ENCODE measurements at regions not wholly inside any gene's neighbourhood (a gene's known extent, or its start where the extent isn't known, plus 50 kb on each side); places are given as distances from the start of the nearest gene placed in this dataset.
A peak's percentile ranks its signal among the peaks of the same experiment; 100 is the strongest.
"Not testable (repeated sequence)": the region's sequence is repeated elsewhere in the genome, so short reads cannot be mapped to it uniquely, and the experiment has no call there.

DNA sequence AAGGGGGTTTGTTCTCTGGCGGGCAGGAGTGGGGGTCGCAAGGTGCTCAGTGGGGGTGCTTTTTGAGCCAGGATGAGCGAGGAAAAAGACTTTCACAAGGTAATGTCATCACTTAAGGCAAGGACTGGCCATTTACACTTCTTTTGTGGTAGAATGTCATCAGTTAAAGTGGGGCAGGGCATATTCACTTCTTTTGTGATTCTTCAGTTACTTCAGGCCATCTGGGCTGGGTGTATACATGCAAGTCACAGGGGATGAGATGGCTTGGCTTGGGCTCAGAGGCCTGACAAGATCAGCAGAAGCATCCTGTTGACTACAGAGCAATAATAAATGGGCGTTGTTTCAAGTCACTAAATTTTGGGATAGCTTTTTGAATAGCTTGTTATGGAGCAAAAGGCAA lies 586.4 kb upstream of the MBL2 start:
- DNase-seq (ENCODE audit: low read depth in 4 of 4, low spot score in 2 of 4), result not testable (repeated sequence)

DNA sequence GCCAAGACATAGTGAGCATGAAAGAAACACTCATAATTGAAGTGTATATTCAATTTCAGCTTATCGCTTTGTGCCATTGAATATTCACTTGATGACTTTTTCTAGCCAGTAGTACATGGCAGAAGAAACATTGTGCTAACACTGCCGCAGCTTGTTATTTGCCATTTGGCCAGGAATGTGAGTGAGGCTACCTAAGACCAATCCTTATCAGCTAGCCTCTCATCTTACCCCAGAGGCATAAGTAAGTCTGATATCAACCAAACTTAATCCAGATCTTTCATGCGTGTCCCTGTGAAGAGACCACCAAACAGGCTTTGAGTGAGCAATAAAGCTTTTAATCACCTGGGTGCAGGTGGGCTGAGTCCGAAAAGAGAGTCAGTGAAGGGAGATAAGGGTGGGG lies 586.0 kb upstream of the MBL2 start:
- DNase-seq (ENCODE audit: low read depth in 4 of 4, low spot score in 2 of 4), result no peak

DNA sequence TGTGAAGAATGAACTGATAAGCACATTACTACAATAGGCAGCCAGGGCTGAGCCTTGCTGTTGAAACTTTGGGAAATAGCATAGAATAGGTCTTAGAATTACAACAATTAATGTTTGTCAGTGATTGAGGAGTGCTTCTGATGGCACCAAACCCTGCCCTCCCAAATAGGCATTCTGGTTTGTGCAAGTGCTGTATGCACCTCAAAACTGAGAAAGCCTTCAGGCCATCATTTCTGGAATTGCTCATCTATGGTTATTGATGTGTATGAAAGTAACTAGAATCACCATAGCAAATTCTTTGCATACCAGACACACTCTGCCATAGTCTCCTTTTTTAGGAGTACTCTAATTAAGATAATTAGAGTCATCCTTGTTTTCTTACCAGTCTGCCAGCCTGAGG lies 585.0 kb upstream of the MBL2 start:
- DNase-seq (ENCODE audit: low read depth in 4 of 4, low spot score in 2 of 4), result no peak

DNA sequence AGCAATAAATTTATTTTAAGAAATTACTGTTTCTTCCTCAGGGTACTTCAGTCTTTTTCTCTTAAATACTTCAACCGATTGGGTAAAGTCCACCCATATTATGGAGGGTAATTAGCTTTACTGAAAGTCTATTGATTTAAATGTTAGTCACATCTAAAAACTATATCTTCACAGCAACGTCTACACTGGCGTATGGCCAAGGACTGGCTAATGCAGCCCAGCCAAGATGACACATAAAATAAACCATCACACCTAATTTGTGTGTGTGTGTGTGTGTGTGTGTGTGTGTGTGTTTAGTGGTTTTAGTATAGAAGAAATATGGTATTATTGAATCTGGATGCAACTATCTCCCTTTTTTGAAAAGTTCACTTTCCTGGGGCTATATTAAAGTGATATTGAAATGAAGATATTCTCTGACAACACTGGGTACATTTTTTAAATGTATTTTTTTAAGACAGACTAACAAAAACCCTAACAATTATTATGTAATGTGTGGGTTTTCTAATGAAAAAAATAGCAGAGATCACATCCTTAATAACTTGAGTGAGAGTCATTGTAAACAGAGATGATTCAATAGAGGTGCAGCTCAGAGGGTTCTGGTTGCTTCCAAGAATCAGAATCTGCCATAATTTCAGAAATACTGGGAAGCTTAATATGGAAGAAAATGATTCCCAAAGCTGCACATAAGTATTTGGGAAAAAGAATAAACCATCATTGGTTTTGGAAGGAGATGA lies 584.2 kb upstream of the MBL2 start:
- no peak for DNase-seq (ENCODE audit: low read depth in 4 of 4, low spot score in 2 of 4)

DNA sequence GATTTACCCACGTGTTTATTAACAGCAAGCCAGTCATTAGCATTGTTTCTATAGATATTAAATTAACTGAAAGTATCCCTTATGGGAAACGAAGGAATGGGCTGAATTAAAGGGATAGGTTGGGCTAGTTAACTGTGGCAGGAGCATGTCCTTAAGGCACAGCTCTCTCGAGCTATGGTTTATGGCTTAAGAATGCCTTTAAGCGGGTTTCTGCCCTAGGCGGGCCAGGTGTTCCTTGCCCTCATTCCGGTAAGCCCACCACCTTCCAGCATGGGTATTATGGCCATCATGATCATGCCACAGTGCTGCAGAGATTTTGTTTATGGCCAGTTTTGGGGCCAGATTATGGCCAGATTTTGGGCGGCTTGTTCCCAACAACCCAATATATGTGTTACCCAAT lies 569.9 kb upstream of the MBL2 start:
- not testable (repeated sequence) for DNase-seq (ENCODE audit: low read depth in 4 of 4, low spot score in 2 of 4)

DNA sequence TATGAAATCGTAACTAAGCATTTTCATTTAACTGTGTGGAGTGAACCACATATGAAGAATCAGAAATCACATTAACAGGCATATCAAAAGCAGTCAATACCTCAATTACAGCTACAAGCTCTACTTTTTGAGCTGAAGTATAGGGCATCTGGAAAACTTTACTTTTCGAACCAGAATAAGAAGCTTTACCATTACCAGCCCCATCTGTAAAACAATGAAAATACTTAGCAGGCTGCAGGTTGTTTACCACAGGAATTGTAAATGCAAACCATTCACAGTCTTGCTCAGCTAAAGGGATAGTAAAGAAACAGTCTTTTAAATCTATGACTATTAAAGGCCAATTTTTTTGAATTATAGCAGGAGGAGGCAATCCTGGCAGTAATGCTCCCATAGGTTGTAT lies 565.6 kb upstream of the MBL2 start:
- not testable (repeated sequence) for DNase-seq (ENCODE audit: low read depth in 4 of 4, low spot score in 2 of 4)

DNA sequence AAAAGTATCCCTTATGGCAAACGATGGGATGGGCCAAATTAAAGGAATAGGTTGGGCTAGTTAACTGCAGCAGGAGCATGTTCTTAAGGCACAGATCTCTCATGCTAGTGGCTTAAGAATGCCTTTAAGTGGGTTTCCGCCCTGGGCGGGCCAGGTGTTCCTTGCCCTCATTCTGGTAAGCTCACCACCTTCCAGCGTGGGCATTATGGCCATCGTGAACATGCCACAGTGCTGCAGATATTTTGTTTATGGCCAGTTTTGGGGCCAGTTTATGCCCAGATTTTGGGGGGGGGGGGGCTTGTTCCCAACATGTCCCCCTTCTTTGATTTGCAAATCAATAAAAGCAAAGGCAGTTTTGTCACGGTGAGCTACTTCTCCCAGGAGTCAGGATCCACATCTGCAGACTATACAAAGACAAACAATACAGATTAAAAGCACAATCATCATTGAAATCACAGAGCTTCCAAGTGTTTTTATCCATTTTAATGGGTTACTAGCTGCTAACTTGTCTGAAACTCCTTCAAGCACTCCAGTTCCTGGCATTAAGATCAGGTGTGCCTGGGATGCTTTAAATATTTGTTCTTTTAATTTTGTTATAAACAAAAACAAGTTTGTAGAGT lies 563.3 kb upstream of the MBL2 start:
- DNase-seq (ENCODE audit: low read depth in 4 of 4, low spot score in 2 of 4), result not testable (repeated sequence)

DNA sequence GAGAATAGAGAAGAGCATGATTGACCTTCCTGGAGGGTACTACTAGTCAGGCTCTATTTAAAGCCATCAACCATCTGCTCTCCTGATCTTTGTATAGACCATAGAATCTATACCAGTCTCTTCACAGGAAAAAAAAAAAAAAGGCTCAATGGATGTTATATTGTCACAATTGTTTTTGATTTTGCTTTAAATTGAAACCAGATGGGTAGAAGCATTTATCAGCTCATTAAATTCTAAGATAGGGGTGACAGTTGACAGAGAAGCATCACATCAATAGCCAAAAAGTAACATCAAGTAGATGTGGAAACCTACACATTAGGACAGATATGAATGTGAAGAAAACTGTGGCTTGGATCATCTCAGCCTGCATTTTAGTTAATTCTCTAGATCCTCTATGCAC lies 558.9 kb upstream of the MBL2 start:
- no peak for DNase-seq (ENCODE audit: low read depth in 4 of 4, low spot score in 2 of 4)

DNA sequence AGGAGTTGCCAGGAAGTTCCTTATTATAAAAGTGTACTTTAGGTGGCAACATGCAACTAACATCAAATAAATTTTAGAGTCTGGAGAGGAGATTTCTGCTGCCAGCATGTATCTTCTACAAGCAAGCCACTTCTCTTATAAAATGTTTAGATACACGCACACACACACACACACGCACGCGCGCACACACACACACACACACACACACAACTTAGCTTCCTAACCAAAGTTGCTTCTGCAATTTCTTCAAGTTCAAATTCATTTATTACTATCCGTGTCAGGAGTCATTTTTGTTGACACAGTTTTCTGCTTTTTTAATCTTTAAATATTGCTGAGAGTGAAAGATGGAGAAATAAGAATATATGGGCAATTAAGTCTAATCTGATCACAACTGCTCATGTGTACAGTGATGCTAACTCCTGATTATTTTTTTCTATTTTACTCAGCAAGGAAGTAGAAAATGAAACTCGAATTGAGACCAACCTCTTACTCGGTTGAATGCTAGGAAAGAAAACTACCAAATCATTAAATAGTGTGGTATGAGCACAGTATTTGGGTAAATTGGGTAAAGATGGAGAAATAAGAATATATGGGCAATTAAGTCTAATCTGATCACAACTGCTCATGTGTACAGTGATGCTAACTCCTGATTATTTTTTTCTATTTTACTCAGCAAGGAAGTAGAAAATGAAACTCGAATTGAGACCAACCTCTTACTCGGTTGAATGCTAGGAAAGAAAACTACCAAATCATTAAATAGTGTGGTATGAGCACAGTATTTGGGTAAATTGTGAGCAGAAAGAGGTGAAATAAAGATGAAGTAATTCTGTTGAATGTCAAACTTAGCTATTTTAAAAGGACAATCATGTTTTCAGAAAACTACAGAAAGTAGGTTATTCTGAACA lies 554.1 kb upstream of the MBL2 start:
- not testable (repeated sequence) for DNase-seq (ENCODE audit: low read depth in 4 of 4, low spot score in 2 of 4)

DNA sequence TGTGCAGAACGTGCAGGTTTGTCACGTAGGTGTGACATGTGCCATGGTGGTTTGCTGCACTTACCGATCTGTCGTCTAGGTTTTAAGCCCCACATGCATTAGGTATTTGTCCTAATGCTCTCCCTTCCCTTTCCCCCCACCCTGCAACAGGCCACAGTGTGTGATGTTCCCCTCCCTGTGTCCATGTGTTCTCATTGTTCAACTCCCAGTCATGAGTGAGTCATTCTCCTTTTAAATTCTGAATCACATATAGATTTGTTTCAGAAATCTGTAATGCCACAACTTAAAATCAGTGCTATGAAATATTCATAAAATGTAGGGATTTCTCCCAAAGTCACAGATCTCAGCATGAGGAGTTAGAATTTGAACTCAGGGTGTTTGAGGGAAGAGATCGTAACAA lies 552.5 kb upstream of the MBL2 start:
- DNase-seq (ENCODE audit: low read depth in 4 of 4, low spot score in 2 of 4), result no peak

DNA sequence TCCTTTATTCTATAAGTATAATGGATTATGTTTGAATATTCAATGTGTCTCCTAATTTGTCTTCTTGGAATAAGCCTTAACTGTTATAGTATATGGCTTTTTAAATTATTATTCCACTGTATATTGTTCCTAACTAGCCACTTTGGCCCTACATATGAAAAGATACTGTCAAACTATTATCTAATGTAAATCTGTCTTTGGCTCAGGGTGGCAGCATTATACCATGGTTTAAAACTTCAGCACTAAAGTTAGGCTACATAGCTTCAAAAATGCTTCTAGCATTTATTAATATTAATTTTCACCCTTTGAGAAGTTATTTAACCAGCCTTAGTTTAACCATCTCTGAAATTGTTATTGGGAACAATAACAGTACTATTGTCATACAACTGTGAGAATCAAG lies 543.1 kb upstream of the MBL2 start:
- DNase-seq (ENCODE audit: low read depth in 4 of 4, low spot score in 2 of 4), result no peak

DNA sequence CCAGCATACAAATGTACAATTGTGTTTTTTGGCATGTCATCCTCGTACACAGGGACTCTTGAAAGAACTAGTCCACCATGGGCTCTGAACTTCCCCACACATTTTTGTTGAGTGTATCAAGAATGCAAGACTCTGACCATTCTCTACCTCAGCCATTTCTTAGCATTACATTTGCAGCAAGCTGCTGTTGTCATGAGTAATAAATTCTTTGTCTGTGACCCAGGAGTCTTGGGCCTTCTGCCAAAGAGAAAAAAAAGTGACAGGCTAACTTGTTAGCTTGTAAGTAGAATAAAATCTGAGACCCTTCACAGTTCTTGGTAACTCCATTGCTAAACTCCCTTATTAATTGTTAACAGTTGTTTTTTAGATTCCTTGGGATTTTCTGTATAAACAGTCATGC lies 542.3 kb upstream of the MBL2 start:
- DNase-seq (ENCODE audit: low read depth in 4 of 4, low spot score in 2 of 4), result peak; percentile 68 to 85 (median 76)

DNA sequence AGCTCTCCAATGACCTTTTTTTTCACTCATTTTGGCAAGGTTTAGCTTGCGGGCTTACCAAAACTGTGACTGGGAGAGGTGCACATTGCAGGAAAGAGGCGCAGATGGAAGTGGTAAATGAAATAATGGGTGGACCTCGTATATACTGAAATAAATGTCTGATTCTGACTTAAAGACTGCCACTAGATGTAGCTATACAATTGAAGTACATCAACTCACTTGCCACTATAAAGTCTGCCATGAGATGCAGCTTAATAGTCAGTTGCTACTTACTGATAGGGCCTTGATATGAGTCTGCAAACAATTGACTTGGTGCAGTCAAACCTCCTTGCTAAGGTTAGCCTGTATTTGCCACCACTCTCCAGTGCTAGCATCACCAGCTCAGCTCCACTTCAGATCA lies 525.9 kb upstream of the MBL2 start:
- no peak for DNase-seq (ENCODE audit: low read depth in 4 of 4, low spot score in 2 of 4)

DNA sequence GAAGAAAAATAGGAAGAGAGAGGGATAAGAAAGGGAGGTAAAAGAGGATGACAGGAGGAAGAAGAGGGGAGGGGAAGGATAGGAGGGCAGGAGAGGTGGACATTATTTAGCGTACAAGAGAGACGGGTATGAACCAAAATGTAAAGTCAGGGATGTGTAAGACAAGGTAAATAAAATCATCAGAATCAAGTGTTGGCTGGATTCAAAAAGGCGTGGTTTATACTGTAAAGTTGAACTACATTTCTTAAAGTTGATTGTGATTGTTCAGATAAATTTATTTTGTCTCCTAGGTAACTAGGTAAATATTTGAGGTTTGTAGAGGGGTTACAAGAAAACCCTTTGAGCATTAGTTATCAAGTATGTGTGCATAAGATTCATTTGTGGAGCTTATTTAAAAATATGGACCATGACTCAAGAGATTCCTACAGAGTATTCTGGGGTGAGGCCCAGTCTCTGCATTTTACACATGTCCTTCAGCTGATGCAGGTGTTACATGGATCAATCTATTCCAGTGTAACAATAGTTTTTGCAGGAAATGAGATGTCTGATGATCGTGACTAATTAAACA lies 512.1 kb upstream of the MBL2 start:
- no peak for DNase-seq (ENCODE audit: low read depth in 4 of 4, low spot score in 2 of 4)

DNA sequence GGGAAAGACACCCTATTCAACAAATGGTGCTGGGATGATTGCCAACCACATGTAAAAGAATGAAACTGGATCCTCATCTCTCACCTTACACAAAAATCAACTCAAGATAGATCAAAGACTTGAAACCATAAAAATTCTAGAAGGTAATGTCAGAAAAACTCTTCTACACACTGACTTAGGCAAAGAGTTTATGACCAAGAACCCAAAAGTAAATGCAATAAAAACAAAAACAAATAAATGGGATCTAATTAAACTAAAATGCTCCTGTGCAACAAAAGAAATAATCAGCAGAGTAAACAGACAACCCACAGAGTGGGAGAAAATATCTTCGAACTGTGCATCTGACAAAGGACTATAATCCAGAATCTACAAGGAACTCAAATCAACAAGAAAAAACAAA lies 504.2 kb upstream of the MBL2 start:
- DNase-seq (ENCODE audit: low read depth in 4 of 4, low spot score in 2 of 4), result no peak

DNA sequence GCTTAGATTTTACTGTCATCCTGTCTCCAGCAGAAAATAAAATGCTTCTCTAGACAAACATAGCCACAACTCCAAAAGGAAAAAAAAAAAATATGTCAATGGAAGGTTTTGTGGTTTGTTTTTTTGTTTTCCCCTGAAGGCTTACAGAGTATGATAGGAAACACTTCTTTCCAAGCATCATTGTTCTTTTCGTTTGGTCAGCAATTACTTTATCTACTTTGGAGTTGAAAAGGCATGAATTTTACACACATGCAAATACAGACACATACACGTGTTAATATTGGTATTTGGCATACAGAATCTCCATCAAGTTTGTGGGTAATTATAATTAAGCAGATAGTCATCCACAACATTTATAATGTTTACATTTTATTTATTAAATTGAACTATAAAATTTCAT lies 496.9 kb upstream of the MBL2 start:
- DNase-seq (ENCODE audit: low read depth in 4 of 4, low spot score in 2 of 4), result no peak

DNA sequence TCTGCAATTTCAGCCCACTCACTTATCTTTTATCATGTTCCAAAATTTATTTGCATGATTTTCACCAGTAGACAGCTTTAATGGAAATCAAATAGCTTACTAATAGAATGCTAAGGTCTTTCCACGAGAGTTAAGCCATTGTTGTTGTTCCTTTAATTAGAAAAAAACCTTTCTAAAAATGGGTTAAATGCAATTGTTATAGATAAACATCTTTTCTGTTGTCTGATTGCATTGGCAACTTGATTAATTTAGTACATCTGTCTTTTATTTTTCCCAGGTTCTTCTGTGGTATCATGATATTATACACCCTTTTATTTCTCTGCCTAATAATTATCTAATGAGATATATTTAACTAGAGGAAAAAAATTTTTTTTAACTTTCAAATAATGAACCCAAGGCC lies 487.6 kb upstream of the MBL2 start:
- DNase-seq (ENCODE audit: low read depth in 4 of 4, low spot score in 2 of 4), result no peak

DNA sequence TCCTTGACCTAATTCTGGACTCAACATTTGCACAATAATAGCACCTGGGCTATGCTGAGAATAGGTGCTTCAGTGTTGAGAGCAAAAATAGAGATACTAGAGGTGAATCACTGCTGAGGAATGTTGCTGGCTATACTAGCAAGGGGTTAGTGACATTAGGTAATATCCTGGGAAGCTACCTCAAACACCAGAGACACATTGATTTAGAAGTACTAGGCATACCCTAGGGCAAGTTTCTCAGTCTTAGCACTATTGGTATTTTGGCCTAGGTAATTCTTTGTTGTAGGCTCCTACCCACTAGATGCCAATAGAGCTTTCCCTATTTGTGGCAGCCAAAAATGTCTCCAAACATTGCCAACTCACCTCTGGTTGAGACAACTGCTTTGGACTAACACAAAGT lies 484.0 kb upstream of the MBL2 start:
- no peak for DNase-seq (ENCODE audit: low read depth in 4 of 4, low spot score in 2 of 4)

DNA sequence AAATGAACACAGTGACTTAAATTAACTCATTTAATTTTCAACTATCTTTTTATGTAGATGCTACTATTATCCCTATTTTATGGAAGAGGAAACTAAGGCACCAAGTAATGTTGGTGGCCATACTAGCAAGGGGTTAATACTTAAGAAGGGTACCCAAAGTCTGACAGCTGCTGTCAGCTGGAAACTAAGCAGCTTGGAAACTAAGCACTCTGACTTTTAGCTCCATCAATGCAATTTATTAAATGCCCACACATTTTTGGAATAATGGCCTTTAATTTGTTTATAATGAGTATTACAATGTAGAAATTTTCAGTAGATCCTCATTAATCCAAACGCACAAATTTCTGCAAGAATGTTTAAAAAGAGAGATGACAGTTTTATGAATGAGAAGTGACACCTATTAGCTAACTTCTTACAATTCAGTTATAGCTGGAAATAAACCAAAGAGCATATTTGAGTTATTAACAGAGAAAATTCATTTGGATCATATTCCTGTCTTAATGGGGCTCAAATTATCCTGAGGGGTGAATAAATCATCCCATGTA lies 483.1 kb upstream of the MBL2 start:
- no peak for DNase-seq (ENCODE audit: low read depth in 4 of 4, low spot score in 2 of 4)

DNA sequence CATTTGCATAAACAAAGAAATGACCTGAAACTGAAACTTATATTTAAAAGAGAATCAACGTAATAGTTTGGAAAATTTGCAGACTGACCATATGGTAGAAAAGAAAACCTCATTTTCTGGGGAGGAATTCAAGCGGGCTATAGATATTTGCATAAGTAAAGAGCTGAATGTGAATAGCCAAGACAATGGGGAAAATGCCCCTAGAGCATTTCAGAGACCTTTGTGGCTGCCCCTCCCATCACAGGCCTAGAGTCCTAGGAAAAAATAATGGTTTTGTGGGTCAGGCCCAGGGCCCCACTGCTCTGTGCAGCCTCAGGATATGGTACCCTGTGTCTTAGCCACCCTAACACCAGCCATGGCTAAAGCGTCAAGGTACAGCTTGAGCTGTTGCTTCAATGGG lies 480.6 kb upstream of the MBL2 start:
- DNase-seq (ENCODE audit: low read depth in 4 of 4, low spot score in 2 of 4), result no peak

DNA sequence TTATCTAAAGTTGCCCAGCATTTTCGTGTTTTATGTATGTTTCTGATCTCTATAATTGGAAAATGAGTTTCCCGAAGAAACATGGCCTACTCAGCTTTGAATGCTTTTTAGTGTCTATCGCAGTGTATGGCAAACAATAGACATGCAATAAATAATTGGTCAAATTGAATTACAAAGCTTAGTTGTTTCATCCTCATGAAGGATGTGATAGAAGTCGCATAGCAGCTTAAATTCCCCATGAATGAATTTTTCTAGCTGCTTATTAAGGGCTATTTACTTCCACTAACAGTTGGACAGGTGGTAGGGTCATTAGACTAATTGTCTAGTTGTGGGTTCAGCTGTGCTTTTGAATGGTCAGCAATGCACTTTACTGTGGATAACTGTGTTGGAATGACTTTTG lies 467.3 kb upstream of the MBL2 start:
- DNase-seq (ENCODE audit: low read depth in 4 of 4, low spot score in 2 of 4), result no peak

Data from left renal cortex interstitium (tissue), 4 donors.